ENCODE measurements at regions not wholly inside any gene's neighbourhood (a gene's known extent, or its start where the extent isn't known, plus 50 kb on each side); places are given as distances from the start of the nearest gene placed in this dataset.

DNA sequence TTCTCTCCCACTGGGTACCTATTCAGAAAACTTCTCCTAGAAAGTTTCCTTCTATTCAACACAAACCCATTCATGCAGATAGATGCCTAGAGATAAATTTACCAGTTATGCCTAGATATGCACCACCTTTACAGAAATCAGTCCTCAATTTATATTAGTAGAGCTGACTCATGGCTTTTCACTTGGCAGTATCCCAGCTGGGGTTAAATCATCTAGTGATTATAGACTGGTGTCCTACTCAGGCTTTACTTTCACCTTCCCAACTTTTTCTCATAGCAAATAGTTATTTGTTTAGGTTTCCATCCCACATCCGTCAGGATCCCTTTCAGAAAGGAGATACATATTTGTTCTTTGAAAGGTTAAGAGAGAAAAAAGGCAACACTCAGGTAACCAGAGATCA is 124.5 kb downstream of the AQP4 start:
- DNase-seq: peak; percentile 22

DNA sequence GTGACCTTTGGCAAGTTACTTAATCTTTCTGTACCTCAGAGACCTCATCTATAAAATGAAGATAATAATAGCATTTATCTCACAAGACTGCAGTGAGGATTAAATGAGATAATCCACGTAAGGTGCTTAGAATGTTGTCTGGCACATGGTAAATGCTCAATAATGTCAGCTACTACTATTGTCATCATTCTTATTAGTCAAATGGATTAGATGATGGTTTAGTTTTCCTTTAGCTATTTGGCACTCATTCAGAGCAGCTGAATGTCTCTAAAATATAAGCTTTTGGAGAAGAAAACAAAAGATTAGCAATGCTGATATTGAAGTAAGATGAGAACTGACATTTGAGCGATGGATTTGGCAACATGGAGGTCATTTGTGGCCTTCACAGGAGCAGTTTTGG is 125.1 kb downstream of the AQP4 start:
- DNase-seq: no peak

DNA sequence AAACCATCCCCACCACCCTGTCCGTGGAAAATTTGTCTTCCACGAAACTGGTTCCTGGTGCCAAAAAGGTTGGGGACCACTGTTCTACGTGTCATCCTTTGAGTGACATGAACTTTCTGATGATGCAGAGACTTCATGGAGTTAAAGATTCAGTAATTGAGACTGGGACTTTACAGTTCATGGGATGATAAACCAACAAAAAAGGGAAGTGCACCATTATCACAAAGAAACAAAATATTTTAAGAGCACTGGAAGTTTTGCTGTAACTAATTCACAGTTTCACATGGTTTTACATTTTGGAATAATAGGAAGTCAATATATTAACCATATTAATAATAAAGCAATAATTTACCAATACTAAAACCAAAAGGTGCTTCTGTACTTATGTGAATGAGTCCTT is 126.8 kb downstream of the AQP4 start:
- DNase-seq: no peak

DNA sequence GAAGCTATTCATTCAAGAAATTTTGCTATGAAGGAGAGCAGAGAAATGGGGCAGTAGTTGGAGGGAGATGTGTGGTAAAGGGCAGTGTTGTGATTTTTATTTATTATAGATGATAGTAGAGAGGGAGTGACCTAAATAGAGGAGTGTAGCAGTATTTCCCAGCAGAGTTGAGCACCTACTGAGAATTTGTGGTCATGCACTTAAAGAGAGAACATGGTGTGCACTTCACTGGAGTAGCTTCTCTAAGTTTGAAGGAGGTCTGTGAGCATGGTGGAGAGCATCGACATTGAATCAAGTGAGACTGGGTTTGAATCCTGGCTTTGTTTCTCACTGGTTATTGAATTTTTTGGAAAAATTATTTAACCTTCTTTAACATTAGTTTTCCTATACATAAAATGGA is 129.2 kb downstream of the AQP4 start:
- no peak for DNase-seq

DNA sequence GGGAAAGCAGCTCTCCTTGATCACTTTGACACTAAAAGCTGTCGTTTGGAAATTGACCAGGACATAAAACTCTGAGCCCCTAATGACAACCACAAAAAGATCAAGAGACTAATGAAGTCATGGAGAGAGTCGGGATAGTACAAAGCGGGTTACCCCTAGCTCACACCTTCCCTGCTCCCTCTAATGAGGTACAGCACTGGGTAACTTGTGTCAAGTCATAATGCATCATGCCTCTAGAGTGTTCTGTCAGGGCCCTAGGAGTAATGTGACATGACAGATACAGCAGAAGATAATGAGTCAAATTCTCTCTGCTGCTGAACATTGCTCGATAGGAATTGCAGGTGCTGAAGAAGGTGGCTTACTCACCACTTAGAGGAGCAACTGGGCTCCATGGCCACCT is 130.7 kb downstream of the AQP4 start:
- no peak for DNase-seq

DNA sequence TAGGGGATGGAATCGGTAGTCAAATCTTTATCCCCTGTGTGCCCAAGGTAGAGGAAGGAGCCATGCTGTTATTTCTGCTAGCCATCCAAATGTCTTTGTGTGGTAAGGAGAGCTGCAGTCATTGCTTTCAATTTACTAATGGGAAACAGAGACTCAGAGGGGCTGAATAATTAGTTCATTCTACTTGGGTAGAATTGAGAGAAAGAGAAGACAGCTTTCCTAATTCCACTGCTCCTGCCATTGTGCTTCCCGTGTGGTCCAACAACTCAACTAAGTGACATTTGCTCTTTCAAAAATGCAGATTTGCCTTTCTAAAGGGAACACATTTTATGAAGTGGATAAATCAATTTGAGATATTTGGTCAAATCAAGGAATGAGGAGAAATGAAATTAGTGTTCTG is 136.1 kb downstream of the AQP4 start:
- no peak for DNase-seq

DNA sequence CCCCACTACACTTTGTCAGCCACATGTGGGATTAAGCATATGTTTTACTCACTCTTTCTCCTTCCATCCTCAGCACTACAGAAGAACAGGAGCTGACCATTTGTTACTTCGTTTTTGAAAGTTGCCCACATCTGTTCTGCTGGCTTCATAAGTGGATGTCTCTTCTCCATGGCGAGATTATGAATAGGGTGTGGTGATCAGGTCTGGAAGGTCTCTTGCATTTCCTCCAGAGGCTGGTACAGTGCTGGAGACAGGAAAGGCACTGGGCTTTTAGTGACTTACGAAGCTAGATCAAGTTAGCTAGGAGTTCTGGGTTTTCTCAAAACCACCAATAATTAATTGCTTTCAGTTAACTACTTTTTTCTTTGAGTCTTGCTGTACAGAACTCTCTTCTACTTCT is 136.5 kb downstream of the AQP4 start:
- no peak for DNase-seq

DNA sequence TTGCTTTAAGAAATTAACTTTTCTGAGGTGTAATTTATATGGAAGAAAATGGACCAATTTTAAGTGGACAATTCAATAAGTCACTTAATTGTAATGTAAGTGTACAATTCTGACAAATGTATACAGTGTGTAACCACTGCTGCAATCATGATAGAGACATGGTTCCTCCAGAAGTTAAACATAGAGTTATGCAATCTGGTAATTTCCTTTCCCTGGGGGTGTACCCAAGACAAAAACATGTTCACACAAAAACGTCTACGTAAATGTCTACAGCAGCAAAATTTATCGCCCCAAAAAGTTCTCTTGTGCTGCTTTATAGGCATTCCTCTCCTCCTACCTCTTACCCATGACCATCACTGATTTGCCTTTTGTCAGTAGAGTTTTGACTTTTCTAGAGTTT is 141.5 kb downstream of the AQP4 start:
- DNase-seq: no peak

DNA sequence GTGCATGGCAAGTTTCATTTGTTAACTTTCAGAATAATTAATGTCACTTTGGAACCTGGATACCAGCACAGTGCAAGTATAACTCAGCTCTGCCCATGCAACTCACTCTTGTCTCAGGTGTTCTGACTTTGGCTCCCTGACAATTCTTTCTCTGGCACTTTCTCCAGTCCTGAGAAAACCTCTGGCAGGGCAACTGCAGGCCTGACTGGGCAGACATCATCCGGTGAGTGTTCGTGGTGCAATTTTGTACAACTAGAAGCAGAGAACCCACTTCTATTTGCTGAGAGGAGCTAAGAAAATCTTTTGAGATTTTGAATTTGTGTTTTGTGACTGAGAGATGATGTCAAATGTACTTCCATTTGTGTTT is 143.0 kb downstream of the AQP4 start:
- DNase-seq: no peak

DNA sequence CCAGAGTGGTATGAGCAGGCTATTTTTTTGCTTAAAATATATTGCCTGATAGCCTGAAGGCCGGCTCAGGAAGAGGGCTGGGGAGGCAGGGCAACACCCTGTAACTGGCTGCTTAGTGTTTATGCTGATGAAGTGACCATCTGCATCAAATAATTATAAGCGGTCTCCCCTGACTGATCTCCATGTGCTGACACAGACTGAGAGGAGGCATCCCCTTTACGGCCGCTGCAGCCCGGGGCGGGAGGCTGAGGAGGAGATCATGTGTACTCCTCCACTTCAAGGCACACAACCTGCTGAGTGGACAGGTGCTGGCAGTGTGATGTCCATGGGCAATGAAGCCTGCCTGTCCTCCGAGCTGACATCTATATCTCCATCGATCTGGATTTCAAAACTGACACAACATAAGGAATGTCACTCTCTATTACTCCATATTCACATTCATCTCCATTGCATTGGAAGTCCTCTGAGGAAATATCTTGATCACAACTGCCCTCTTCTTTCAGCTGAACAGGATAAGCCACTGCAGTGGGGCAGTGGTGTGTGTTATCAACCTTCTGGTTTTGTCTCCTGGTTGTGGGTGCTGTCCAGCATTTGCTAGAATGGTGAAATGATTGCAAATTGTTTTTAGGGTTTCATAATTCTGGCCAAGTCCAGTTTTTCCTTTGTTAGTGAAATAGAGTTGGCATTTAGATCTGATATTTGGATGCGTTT is 143.5 kb downstream of the AQP4 start:
- DNase-seq: no peak

DNA sequence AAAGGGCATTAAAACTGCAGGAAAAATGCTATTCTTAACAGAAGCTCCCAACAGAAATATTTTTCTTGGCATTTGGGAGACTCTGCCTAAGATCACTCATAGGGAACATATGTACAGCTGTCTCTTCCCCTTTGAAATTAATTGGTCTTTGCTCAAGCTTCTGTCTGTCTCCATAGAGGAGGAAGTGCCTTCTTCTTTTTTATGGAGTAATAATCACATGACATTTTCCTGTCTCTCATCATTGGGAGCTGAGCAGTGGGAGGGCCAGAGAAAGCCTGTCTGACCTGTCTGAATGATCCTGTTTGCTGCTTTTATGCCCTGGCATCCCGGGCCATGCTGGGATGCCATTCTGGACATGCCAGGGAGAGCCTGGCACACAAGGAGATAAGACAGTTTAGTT is 145.6 kb downstream of the AQP4 start:
- no peak for DNase-seq

DNA sequence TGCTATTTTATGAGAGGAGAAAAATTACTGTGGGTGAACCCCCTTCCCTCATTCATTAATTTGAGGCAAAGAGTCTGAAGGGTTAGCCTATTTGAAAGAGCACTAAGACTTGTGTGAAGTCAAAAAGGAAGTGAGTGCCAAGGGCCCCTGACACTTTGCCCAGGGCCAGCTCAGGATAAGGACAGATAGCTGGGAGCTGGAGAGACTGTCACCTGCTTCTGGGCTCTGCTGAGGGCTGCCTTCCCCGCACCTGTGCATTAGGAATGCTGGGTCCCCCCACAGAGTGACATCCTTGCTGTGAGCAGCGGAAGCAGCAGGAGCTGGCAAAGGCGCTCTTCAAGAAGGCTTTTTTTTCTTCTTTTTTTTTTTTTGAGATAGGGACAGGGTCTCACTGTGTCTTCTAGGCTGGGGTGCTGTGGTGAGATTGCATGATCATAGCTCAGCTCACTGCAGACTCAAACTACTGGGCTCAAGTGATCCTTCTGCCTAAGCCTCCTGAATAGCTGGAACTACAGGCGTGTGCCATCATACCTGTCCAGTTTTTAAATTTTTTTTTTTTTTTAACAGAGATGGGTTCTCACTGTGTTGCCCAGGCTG is 148.3 kb downstream of the AQP4 start:
- DNase-seq: no peak

DNA sequence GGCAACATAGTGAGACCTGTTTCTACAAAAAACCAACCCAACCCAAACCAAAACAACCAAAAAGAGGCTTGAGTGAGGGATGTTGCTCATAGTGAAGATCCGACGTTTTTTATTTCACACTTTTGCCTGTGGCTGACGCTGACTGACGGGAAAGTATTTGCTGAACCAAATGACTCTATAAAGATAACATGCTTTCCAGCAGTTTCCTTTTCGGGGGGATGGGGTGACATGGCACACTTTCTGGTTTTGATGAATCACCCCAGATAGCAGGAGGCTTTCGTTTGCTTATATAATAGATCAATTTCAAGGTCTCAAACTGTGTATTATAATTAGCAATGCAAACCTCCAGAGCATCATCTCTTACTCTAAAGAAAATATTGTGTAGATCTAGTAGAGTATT is 150.8 kb downstream of the AQP4 start:
- DNase-seq: no peak

DNA sequence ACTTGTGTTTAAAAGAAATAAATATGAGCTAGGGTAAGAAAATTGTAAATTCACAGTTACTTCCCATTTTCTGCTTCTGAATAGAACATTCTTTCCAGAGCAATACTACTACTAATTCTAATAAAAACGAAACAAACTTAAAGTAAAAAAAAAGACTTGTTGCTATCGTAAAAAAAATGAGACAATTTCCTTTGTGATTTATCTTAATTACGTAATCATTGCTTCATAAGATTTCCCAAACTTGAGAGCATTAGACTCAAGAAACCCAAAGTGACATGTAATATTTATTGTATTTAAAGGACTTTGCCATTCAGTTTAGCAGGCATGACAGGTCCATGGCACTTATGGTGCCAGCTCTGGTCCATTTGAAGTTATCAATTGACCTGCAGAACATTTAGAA is 153.8 kb downstream of the AQP4 start:
- no peak for DNase-seq

DNA sequence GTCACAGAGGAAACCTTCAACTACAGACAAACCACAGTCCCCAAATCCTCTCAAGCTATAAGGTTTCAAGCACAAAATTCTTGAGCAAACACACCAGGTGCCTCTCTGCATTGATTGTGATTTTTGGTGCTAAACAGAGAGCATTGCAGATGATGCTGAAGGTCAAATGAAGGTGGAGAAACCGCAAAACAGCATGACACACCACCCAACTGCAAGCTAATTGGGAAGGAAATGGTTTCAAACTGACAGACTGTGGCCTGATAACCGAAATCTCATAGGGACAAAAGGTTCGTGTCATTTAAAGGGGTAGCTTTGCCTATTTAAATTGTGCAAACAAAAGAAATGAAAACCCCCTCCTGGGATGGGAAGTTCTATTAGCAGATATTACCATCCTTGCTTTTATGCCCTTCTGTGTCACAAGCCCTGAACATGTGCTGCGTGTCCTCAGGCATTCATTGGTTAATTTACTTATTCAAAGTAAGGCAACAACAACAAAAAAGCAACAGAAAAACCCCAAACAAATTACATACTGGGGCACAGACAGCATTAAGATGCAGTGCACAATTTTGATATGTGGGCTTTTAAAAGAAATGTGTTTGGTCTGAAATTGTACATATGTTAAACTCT is 154.9 kb downstream of the AQP4 start:
- DNase-seq: no peak

DNA sequence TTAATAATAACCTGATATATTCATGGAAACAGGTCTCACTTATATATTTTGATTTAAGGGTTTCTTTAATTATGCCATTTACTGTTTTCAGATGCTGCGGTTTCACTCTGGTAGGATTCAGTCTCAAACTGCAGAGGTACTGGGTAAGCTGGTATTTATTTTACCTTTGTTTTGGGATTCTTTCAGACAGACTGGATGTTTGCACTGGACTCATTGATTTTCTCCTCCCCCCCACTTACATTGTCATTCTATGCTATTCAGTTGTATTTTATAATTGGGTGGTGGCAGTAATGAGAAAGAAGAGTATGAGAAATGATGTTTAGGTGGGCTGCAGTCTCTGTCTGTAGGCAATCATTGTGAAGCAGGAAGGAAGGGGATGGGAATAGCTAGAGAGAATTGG is 155.6 kb downstream of the AQP4 start:
- DNase-seq: no peak

DNA sequence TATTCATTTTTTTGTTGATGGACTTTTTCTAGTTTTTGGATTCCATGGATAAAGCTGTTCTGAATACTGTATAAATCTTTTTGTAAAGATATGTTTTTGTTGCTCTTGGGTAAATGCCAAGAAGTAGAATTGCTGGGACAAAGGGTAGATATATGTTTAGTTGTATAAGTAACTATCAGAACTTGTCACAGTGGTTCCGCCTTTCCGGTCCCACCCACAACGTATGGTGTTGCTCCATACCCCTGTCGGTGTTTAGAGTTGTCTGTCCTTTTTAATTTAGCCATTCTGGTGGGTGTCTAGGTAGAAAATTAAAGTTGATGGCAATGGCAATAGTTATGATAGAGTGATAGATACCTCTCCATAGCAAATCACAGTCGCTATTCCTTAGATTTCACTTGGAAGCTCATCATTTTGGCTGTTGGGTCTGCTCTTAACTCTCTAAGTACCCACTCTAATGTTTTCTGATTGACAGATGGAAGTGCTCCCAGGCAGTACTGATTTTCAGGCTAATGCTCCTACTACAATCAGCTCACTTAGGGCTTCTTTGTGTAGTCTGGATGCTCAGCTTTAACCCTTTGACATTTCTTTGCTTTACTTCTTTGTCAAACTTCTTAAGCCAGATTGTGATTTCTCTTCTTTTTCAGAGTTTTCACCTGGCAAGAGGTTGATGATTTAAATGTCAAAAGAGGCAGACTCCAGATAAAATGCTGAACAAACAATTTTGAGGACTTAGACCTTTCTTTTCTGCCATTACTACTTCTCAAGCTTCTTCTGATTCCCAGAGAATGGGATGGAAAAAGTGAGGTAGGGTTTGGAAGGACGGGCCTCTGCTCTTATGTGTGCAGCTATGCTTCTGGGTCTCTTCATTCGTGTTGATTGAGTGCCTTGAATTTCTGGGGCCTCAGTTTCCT is 156.4 kb downstream of the AQP4 start:
- DNase-seq: no peak

DNA sequence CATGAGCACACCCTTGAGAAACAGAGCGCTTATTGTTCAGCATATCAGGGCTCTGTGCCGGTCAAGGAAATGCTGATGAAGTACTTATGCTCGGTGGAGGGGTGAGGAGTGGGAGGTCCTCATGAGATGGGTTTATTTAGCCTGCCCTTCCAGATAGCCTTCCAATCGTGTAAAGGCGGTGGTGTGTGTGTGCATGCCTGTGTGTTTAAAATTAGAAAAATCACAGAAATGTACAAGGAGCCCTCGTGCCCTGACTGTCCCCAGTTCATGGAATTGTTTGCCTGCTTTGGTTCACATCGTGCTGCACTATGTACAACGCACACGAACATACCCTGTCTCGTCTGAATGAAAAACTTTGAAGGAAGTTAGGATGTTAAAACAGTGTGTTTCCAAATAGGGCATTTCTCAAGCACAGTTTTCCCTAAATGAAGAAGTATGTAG is 158.6 kb downstream of the AQP4 start:
- no peak for DNase-seq

DNA sequence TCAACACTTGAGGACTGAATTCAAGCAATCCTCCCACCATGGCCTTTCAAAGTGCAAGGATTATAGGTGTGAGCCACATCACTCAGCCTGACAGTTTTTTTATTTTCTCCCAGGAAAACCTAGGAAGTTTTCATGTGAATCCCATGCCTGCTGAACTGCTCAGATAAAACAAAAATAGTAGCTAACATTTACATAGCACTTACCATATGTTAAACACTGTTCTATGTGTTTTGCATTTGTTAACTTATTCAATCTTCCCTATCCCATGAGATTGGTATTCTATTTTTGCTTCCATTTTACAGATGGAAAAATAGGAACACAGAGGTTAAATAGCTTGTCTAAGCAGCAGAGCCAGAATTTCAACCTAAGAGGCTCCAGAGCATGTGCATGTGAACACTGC is 157.4 kb upstream of the KCTD1 start:
- DNase-seq: no peak

DNA sequence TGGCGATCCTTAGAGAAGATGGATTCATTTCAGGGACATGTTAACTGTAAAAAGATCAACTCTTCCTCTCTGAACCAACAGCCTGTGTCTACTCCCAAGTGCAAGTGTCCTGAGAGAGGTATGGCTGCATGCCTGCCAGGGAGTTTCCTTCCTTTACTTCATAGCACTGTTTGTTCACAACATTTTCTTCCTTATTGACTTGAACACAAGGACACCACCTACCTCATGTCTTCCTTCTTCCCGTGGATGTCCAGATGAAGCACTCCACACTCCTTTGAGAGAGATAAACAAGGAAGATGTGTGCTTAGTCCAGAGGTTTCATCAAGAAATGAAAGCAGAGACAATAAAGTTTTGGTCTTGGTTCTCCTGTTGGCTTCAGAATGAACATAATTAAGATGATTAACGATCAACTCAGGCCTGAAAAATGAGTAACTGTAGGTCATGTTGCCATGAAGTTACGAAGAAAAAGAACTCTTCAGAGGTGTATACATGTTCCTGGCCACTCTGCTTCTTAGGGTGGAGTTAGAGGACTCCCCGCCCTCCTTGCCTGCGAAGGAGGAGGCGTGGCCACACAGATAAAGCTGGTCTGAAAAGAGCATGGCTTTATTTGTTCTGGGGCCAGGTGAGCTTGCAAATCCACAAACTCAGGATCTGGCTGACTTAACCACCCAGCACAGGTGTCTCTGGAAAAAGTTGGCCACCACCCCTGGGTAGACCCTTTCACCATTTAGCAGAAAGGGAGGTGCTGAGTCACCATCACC is 155.0 kb upstream of the KCTD1 start:
- no peak for DNase-seq

DNA sequence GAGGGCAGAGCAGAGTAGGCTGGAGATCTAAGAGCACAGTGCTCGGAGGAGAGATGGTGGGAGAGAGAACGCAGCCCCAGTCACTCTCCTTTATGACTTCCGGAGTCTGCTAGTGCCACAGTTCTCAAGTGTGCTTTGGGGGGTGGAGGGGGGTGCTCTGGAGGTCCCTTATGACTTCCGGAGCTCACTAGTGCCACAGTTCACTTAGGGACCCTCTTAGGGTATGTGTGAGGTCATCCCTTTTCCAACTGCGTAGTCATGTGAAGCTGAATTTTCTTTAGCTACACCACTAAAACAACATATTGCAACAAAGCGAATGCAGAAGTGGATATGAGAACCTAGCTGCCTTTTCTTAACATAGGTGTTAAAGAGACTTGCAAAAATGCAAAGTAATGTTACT is 153.7 kb upstream of the KCTD1 start:
- no peak for DNase-seq

DNA sequence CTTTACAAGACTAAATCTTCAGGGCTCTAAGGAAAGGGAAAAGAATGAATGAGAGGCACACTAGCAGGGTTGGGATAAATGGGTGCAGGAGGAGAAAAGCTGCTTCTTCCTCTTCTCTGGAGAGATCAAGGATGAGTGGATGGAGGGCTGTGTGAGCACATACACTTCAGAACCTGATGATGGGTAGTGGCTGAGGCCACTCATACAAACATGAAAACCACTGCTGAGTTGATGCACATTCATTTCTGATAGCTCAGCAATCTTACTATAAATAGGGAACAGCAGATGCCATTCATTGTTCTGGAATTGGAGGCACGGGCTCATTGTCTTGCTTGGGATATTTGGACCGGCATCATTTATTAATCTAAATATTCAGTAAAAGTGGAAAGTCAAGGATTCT is 152.4 kb upstream of the KCTD1 start:
- no peak for DNase-seq

DNA sequence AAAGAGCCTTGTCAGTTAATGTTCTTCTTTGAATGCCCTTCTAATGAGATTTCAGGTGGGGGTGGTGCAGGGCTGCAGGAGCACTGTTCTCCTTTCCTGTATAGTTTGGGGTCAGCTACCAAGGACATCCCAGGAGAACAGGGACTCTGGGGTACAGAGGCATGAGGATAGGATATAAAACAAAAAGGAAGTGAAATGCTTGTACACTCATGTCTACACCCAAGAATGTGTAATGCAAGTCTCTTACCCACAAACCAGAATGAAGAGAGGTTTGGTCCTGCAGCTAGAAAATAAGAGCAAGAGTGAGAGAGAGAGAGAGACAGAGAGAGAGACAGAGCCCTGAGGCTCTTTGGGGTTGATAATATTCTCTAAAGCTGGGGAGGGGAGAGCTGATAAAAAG is 151.8 kb upstream of the KCTD1 start:
- DNase-seq: no peak

Data from T1000 (cell line).